Mucosa of descending colon (tissue), 3 donors: ENCODE measurements at regions not wholly inside any gene's neighbourhood (a gene's known extent, or its start where the extent isn't known, plus 50 kb on each side); places are given as distances from the start of the nearest gene placed in this dataset.
"Not testable (repeated sequence)": the region's sequence is repeated elsewhere in the genome, so short reads cannot be mapped to it uniquely, and the experiment has no call there.

Experiments
- ATAC-seq: fragments of 200-7000 bp; cut with Tn5 transposase; one replicate; pipeline ENCODE4 v1.9.1; 2020; ENCODE audit warnings: mild to moderate bottlenecking, moderate library complexity
- DNase-seq, 3 donors: peaks; one replicate each; pipeline ENCODE4 v3.0.0-alpha.2; 2020
- H3K36me3 ChIP-seq: fragments of 200-600 bp; one replicate; pipeline ENCODE4 v1.8.0; 2021; ENCODE audit warnings: low read depth, mild to moderate bottlenecking
- H3K4me1 ChIP-seq: fragments of 200-600 bp; one replicate; pipeline ENCODE4 v1.8.0; 2021; ENCODE audit warnings: low read depth, mild to moderate bottlenecking
- H3K4me3 ChIP-seq: fragments of 200-600 bp; one replicate; pipeline ENCODE4 v1.8.0; 2021; ENCODE audit warnings: mild to moderate bottlenecking
- H3K9me3 ChIP-seq: fragments of 200-600 bp; one replicate; pipeline ENCODE4 v1.8.0; 2021; ENCODE audit warnings: mild to moderate bottlenecking
- intact Hi-C, 2 donors: fragments of 100-400 bp; cut with DNase I in 1 of 2; cut with micrococcal nuclease in 1 of 2; formaldehyde crosslinking; loops; one replicate each; pipeline versions ENCODE4 v1.11.0 to v1.11.1; 2022; cut with DNase I, micrococcal nuclease
- TF ChIP-seq, protein P1 (sequence below): fragments of 200-600 bp; IDR thresholded peaks from one replicate; pipeline ENCODE4 v1.8.0; 2022; ENCODE audit warnings: antibody characterized with exemption, mild to moderate bottlenecking
- donor health status: DM: no; HTN: no; CAD: no; lungs with moderate emphysema.
- donor health status: DM: no; HTN: no; CAD: no.
- donor health status: DM: no; HTN: yes; CAD: no.

- TF ChIP-seq, protein P1, sequence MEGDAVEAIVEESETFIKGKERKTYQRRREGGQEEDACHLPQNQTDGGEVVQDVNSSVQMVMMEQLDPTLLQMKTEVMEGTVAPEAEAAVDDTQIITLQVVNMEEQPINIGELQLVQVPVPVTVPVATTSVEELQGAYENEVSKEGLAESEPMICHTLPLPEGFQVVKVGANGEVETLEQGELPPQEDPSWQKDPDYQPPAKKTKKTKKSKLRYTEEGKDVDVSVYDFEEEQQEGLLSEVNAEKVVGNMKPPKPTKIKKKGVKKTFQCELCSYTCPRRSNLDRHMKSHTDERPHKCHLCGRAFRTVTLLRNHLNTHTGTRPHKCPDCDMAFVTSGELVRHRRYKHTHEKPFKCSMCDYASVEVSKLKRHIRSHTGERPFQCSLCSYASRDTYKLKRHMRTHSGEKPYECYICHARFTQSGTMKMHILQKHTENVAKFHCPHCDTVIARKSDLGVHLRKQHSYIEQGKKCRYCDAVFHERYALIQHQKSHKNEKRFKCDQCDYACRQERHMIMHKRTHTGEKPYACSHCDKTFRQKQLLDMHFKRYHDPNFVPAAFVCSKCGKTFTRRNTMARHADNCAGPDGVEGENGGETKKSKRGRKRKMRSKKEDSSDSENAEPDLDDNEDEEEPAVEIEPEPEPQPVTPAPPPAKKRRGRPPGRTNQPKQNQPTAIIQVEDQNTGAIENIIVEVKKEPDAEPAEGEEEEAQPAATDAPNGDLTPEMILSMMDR: no peak
- intact Hi-C loops: no loop called here
- Histone ChIP-seq H3K4me1 (no peaks in the 10 kb centered on the region), H3K9me3 (peaks cover 45% of the 10 kb centered on the region), H3K36me3 (no peaks in the 10 kb centered on the region), H3K4me3 (no peak overlapping the region)
- no peak for ATAC-seq
- no peak for DNase-seq
Observed at GRCh38 chr6:86508230-86508629, 429.1 kb upstream of the HTR1E start.

DNA sequence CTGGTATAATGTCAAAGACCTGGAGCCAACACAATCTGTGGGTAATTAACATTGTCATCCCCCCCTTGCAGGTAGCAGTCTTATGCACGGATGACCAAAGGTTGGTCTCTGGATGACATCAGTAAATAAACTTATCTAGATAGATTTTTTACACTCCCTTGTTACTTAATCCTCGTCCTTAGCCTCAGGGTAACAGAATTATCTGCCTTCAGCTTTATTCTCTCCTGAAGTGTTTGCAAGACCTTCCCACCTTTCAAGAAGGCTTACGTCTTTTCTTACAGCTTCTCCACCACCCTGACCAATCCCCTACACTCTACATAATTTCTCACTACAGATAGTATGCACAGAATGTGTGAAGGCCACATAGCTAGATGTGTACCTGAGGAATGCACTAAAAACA lies 434.8 kb upstream of the HTR1E start:
- H3K36me3 ChIP-seq: no peaks in the 10 kb centered on the region
- no peak overlapping the region for H3K4me3 ChIP-seq
- intact Hi-C loops: no loop called here
- ATAC-seq (no peak), DNase-seq (no peak)
- peaks cover 36% of the 10 kb centered on the region for H3K9me3 ChIP-seq
- TF ChIP-seq, protein P1: no peak
- no peaks in the 10 kb centered on the region for H3K4me1 ChIP-seq

GRCh38 chr6:86500035-86500434 lies 437.3 kb upstream of the HTR1E start:
- intact Hi-C loops: no loop called here
- Histone ChIP-seq H3K36me3 (no peaks in the 10 kb centered on the region), H3K4me1 (no peaks in the 10 kb centered on the region), H3K9me3 (peaks cover 33% of the 10 kb centered on the region), H3K4me3 (no peak overlapping the region)
- no peak for DNase-seq
- no peak for ATAC-seq
- TF ChIP-seq, protein P1: no peak

GRCh38 chr6:86489042-86489441 lies 448.3 kb upstream of the HTR1E start:
- H3K36me3 ChIP-seq, intact Hi-C loops, ATAC-seq, H3K4me3 ChIP-seq, H3K4me1 ChIP-seq, DNase-seq: not testable (repeated sequence)
- H3K9me3 ChIP-seq: peaks cover 34% of the 10 kb centered on the region

DNA sequence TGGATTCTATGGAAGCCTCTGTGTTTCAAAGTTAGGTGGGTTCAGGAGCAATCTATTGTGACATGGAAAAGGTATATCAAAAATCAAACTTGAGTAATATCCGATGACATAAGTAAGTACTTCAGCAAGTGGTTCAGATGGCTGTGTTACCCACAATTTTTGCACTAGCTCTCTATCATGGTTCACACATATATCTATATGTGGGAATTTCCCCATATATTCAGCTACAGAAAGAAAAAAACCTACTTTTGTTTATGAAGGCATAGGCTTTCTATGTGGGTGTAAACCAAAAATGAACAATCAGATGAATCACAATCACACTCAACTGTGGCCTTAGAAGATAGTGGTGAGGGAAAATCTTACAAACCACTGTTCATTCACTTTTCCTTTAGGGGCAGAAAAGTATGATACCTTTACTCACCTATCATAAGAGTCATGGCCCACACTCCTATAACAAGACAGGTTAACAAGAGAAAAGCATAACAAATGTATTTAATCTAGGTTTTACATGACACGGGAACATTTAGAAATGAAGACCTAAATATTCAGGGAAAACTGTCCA lies 449.6 kb upstream of the HTR1E start:
- H3K4me3 ChIP-seq: no peak overlapping the region
- ATAC-seq: no peak
- intact Hi-C loops: no loop called here
- H3K9me3 ChIP-seq: peaks cover 31% of the 10 kb centered on the region
- no peaks in the 10 kb centered on the region for H3K36me3 ChIP-seq
- TF ChIP-seq, protein P1: no peak
- no peaks in the 10 kb centered on the region for H3K4me1 ChIP-seq
- DNase-seq: no peak

DNA sequence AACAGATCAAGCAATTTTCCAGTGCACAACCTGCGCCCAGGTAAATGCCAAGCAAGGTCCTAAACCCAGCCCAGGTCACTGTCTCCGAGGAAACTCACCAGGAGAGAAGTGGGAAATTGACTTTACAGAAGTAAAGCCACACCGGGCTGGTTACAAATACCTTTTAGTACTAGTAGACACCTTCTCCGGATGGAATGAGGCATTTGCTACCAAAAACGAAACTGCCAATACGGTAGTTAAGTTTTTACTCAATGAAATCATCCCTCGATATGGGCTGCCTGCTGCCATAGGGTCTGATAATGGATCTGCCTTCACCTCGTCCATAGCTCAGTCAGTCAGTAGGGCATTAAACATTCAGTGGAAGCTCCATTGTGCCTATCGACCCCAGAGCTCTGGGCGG lies 459.0 kb upstream of the HTR1E start:
- H3K4me3 ChIP-seq, ATAC-seq, H3K36me3 ChIP-seq, intact Hi-C loops, DNase-seq, H3K4me1 ChIP-seq: not testable (repeated sequence)
- peaks cover 25% of the 10 kb centered on the region for H3K9me3 ChIP-seq
